SK-N-SH (cell line): ENCODE measurements at regions not wholly inside any gene's neighbourhood (a gene's known extent, or its start where the extent isn't known, plus 50 kb on each side); places are given as distances from the start of the nearest gene placed in this dataset.
"Not testable (repeated sequence)": the region's sequence is repeated elsewhere in the genome, so short reads cannot be mapped to it uniquely, and the experiment has no call there.

Experiments
- CTCF ChIA-PET: fragments of 300-600, 350-600 bp; formaldehyde crosslinking; extraction: SDS; loops from one replicate; lab custom pipeline; 2021; lab: Yijun Ruan, JAX
- POLR2A ChIA-PET: fragments of 350-600 bp; sonication (Branson Sonifier 250); formaldehyde crosslinking; extraction: SDS; loops from one replicate; lab custom pipeline; 2020; ENCODE audit warnings: antibody characterized with exemption, inconsistent platforms; lab: Yijun Ruan, JAX
- DNase-seq: peaks from one replicate; pipeline ENCODE4 v3.0.0; 2012
- H2AFZ ChIP-seq: fragments of 200-600 bp; sonication (generic); 2 replicates; pipeline ENCODE4 v1.8.1; 2016; ENCODE audit warnings: antibody characterized with exemption, mild to moderate bottlenecking, low read depth
- H3F3A ChIP-seq: fragments of 200-600 bp; sonication (generic); replicated peaks from 2 replicates; pipeline ENCODE3; 2016; ENCODE audit warnings: antibody characterized with exemption, mild to moderate bottlenecking; ENCODE audit not compliant: insufficient read depth
- H3K27ac ChIP-seq, 2 experiments: fragments of 200-500 bp in 1 of 2; fragments of 200-600 bp in 1 of 2; sonication (Bioruptor generic) in 1 of 2; sonication (generic), shearing (Covaris generic) in 1 of 2; 2 replicates each; pipeline versions ENCODE4 v1.5.1 to v1.6.1; 2014 to 2016; ENCODE audit warnings: low read depth in 2 of 2, inconsistent platforms in 1 of 2, low read length in 1 of 2, mild to moderate bottlenecking in 1 of 2, mixed read lengths in 1 of 2
- H3K27me3 ChIP-seq: fragments of 200-600 bp; sonication (generic), shearing (Covaris generic); 2 replicates; pipeline ENCODE4 v1.6.1; 2016; ENCODE audit warnings: mixed run types; ENCODE audit not compliant: insufficient read depth
- H3K36me3 ChIP-seq, 2 experiments: fragments of 200-500 bp in 1 of 2; fragments of 200-600 bp in 1 of 2; sonication (Bioruptor generic) in 1 of 2; sonication (generic) in 1 of 2; replicated peaks in 1 of 2; 2 replicates each; pipeline versions ENCODE3 to v1.5.1; 2014 to 2016; ENCODE audit warnings: low read length in 1 of 2, mild to moderate bottlenecking in 1 of 2; ENCODE audit not compliant: insufficient read depth in 2 of 2, control insufficient read depth in 1 of 2
- H3K4me1 ChIP-seq, 2 experiments: fragments of 200-500 bp in 1 of 2; fragments of 200-600 bp in 1 of 2; sonication (Bioruptor generic) in 1 of 2; sonication (generic), shearing (Covaris generic) in 1 of 2; 2 replicates each; pipeline versions ENCODE4 v1.5.1 to v1.6.1; 2014 to 2016; ENCODE audit warnings: low read depth in 1 of 2, low read length in 1 of 2, mixed run types in 1 of 2; ENCODE audit not compliant: insufficient read depth in 2 of 2, control insufficient read depth in 1 of 2
- H3K4me2 ChIP-seq: fragments of 200-600 bp; sonication (generic), shearing (Covaris generic); 2 replicates; pipeline ENCODE4 v1.6.1; 2017; ENCODE audit warnings: mixed run types
- H3K4me3 ChIP-seq, 2 experiments: fragments of 200-500 bp in 1 of 2; fragments of 200-600 bp in 1 of 2; sonication (Bioruptor generic) in 1 of 2; sonication (generic), shearing (Covaris generic) in 1 of 2; 2 replicates each; pipeline versions ENCODE4 v1.5.1 to v1.8.1; 2014 to 2016; ENCODE audit warnings: low read depth in 2 of 2, inconsistent platforms in 1 of 2, low read length in 1 of 2, mild to moderate bottlenecking in 1 of 2, mixed read lengths in 1 of 2, moderate library complexity in 1 of 2
- H3K79me2 ChIP-seq: fragments of 200-600 bp; sonication (generic); 2 replicates; pipeline ENCODE4 v1.8.1; 2017; ENCODE audit warnings: mild to moderate bottlenecking; ENCODE audit not compliant: insufficient read depth
- H3K9ac ChIP-seq: fragments of 200-600 bp; sonication (generic); 2 replicates; pipeline ENCODE4 v1.6.1; 2017; ENCODE audit warnings: mixed run types
- H3K9me2 ChIP-seq: fragments of 200-600 bp; sonication (generic); 2 replicates; pipeline ENCODE4 v1.6.1; 2017; ENCODE audit warnings: mixed run types
- H3K9me3 ChIP-seq: fragments of 200-600 bp; sonication (generic); 2 replicates; pipeline ENCODE4 v1.6.1; 2017; ENCODE audit warnings: mixed run types, mild to moderate bottlenecking, moderate library complexity
- H4K20me1 ChIP-seq: fragments of 200-600 bp; sonication (generic); 2 replicates; pipeline ENCODE4 v1.6.1; 2017; ENCODE audit warnings: mild to moderate bottlenecking, mixed run types; ENCODE audit not compliant: insufficient read depth
- WGBS: methylation state at CpG from one replicate; pipeline ENCODE4 v1.1.6; 2017; ENCODE audit warnings: low lambda C conversion rate; 5-methylcytosine and 5-hydroxymethylcytosine counted together

- DNase-seq, POLR2A ChIA-PET, H3K27ac ChIP-seq, H3K27me3 ChIP-seq, H3K9ac ChIP-seq, H2AFZ ChIP-seq, CTCF ChIA-PET, H3K9me2 ChIP-seq, H3K4me2 ChIP-seq, H3F3A ChIP-seq, H3K9me3 ChIP-seq, H3K36me3 ChIP-seq, H3K4me1 ChIP-seq, H3K4me3 ChIP-seq, H3K79me2 ChIP-seq, H4K20me1 ChIP-seq: not testable (repeated sequence)
- 98% methylated on average over 5 of the region's 5 CpGs for WGBS
These were observed 84.6 kb upstream of the SPDYE9 start for GRCh38 chr7:73170415-73170814.

GRCh38 chr7:73166152-73166551, 80.3 kb upstream of the SPDYE9 start:
- WGBS = no CpG with 5 or more reads among the region's 5 CpGs
- POLR2A ChIA-PET, CTCF ChIA-PET, H3K4me3 ChIP-seq, H3K27me3 ChIP-seq, H3F3A ChIP-seq, H3K9me3 ChIP-seq, DNase-seq, H2AFZ ChIP-seq, H3K9me2 ChIP-seq, H3K4me2 ChIP-seq, H3K9ac ChIP-seq, H3K36me3 ChIP-seq, H4K20me1 ChIP-seq, H3K4me1 ChIP-seq, H3K79me2 ChIP-seq, H3K27ac ChIP-seq: not testable (repeated sequence)

GRCh38 chr7:73162680-73163079, 76.8 kb upstream of the SPDYE9 start:
- WGBS = 84% methylated on average over 4 of the region's 7 CpGs
- H3K79me2 ChIP-seq, CTCF ChIA-PET, H2AFZ ChIP-seq, POLR2A ChIA-PET, H3K27ac ChIP-seq, H3K9me2 ChIP-seq, H3K4me3 ChIP-seq, DNase-seq, H4K20me1 ChIP-seq, H3K27me3 ChIP-seq, H3K9ac ChIP-seq, H3K36me3 ChIP-seq, H3K4me2 ChIP-seq, H3K4me1 ChIP-seq, H3K9me3 ChIP-seq, H3F3A ChIP-seq: not testable (repeated sequence)

- POLR2A ChIA-PET = not testable (repeated sequence)
- no CpG with 5 or more reads among the region's 4 CpGs for WGBS
These were observed 75.9 kb upstream of the SPDYE9 start for GRCh38 chr7:73161727-73162126.

GRCh38 chr7:73157169-73157661, 71.4 kb upstream of the SPDYE9 start:
- no CpG with 5 or more reads among the region's 9 CpGs for WGBS
- H3K9me3 ChIP-seq, H3K4me2 ChIP-seq, H4K20me1 ChIP-seq, H3K79me2 ChIP-seq, H2AFZ ChIP-seq, H3K9me2 ChIP-seq, H3K27ac ChIP-seq, H3K4me1 ChIP-seq, POLR2A ChIA-PET, H3K27me3 ChIP-seq, CTCF ChIA-PET, H3K9ac ChIP-seq, H3K4me3 ChIP-seq, DNase-seq, H3K36me3 ChIP-seq, H3F3A ChIP-seq: not testable (repeated sequence)

More at GRCh38 chr7:73161727-73162126, 75.9 kb upstream of the SPDYE9 start:
- CTCF ChIA-PET, H3K4me3 ChIP-seq, H3K4me1 ChIP-seq, H2AFZ ChIP-seq, H4K20me1 ChIP-seq, H3K9ac ChIP-seq, DNase-seq, H3F3A ChIP-seq, H3K27ac ChIP-seq, H3K9me3 ChIP-seq, H3K36me3 ChIP-seq, H3K4me2 ChIP-seq, H3K27me3 ChIP-seq, H3K9me2 ChIP-seq, H3K79me2 ChIP-seq: not testable (repeated sequence)

GRCh38 chr7:73156510-73157168, 70.8 kb upstream of the SPDYE9 start:
- DNase-seq, H3K4me1 ChIP-seq, H3K27me3 ChIP-seq, H2AFZ ChIP-seq, CTCF ChIA-PET, H3K27ac ChIP-seq, H3K9me2 ChIP-seq, H3K9me3 ChIP-seq, POLR2A ChIA-PET, H3K36me3 ChIP-seq, H3K79me2 ChIP-seq, H3F3A ChIP-seq, H3K9ac ChIP-seq, H4K20me1 ChIP-seq: not testable (repeated sequence)
- peak overlapping the region in 1 of 2 experiments; percentile 22; a peak in 1 of 4 replicates for H3K4me3 ChIP-seq
- WGBS = 4% methylated on average over 9 of the region's 17 CpGs
- peak overlapping the region; percentile 66; the same call in 1 of the 2 replicates for H3K4me2 ChIP-seq
